ENCODE measurements at regions not wholly inside any gene's neighbourhood (a gene's known extent, or its start where the extent isn't known, plus 50 kb on each side); places are given as distances from the start of the nearest gene placed in this dataset.

- TF ChIP-seq CTCF (IDR thresholded peaks at IDR 0.05; ENCODE audit: low read length) (no peak), EZH2 (IDR thresholded peaks at IDR 0.05; ENCODE audit: borderline replicate concordance, low read length) (no peak)
- no peaks in the 10 kb centered on the region for H3F3A ChIP-seq (ENCODE audit: insufficient read depth, low read length)
- no peak overlapping the region for H3K4me2 ChIP-seq (ENCODE audit: low read length)
- H3K9me2 ChIP-seq (ENCODE audit: low read depth, low read length): no peaks in the 10 kb centered on the region
- H3K36me3 ChIP-seq (ENCODE audit: insufficient read depth, low read length): no peaks in the 10 kb centered on the region
- H2AFZ ChIP-seq (ENCODE audit: low read length): no peak overlapping the region
- no peak overlapping the region for H3K9ac ChIP-seq (ENCODE audit: low read length)
- no peak overlapping the region for H3K4me3 ChIP-seq (ENCODE audit: low read depth, low read length, poor library complexity, severe bottlenecking)
- H3K9me3 ChIP-seq (ENCODE audit: low read length): no peaks in the 10 kb centered on the region
- no peaks in the 10 kb centered on the region for H3K79me2 ChIP-seq (ENCODE audit: insufficient read depth, low read length)
- H3K27ac ChIP-seq (ENCODE audit: low read depth, low read length, poor library complexity, severe bottlenecking): no peak overlapping the region
- H4K20me1 ChIP-seq (ENCODE audit: insufficient read depth, low read length): no peaks in the 10 kb centered on the region
- no peaks in the 10 kb centered on the region for H3K4me1 ChIP-seq (ENCODE audit: insufficient read depth, low read length, severe bottlenecking)
- H3K27me3 ChIP-seq (ENCODE audit: insufficient read depth, low read length): no peaks in the 10 kb centered on the region
Measured at GRCh38 chr15:94596707-94597106, 365.3 kb downstream of the MCTP2 start.

GRCh38 chr15:94600505-94600904, 369.1 kb downstream of the MCTP2 start:
- no peaks in the 10 kb centered on the region for H3K27me3 ChIP-seq (ENCODE audit: insufficient read depth, low read length)

GRCh38 chr15:94602754-94603470, 371.6 kb downstream of the MCTP2 start:
- no peak overlapping the region for H3K4me3 ChIP-seq (ENCODE audit: low read depth, low read length, poor library complexity, severe bottlenecking)
- H3K36me3 ChIP-seq (ENCODE audit: insufficient read depth, low read length): no peaks in the 10 kb centered on the region
- no peaks in the 10 kb centered on the region for H3F3A ChIP-seq (ENCODE audit: insufficient read depth, low read length)
- no peaks in the 10 kb centered on the region for H4K20me1 ChIP-seq (ENCODE audit: insufficient read depth, low read length)
- H3K9me2 ChIP-seq (ENCODE audit: low read depth, low read length): no peaks in the 10 kb centered on the region
- no peak for TF ChIP-seq CTCF (IDR thresholded peaks at IDR 0.05; ENCODE audit: low read length)
- no peaks in the 10 kb centered on the region for H3K9me3 ChIP-seq (ENCODE audit: low read length)
- no peak overlapping the region for H3K4me2 ChIP-seq (ENCODE audit: low read length)
- H3K27me3 ChIP-seq (ENCODE audit: insufficient read depth, low read length): no peaks in the 10 kb centered on the region
- H3K9ac ChIP-seq (ENCODE audit: low read length): no peak overlapping the region
- no peak overlapping the region for H2AFZ ChIP-seq (ENCODE audit: low read length)
- no peaks in the 10 kb centered on the region for H3K79me2 ChIP-seq (ENCODE audit: insufficient read depth, low read length)
- no peak overlapping the region for H3K27ac ChIP-seq (ENCODE audit: low read depth, low read length, poor library complexity, severe bottlenecking)
- H3K4me1 ChIP-seq (ENCODE audit: insufficient read depth, low read length, severe bottlenecking): no peaks in the 10 kb centered on the region

More at GRCh38 chr15:94600505-94600904, 369.1 kb downstream of the MCTP2 start:
- Histone ChIP-seq H3K4me2 (ENCODE audit: low read length) (no peak overlapping the region), H4K20me1 (ENCODE audit: insufficient read depth, low read length) (no peaks in the 10 kb centered on the region), H3K79me2 (ENCODE audit: insufficient read depth, low read length) (no peaks in the 10 kb centered on the region), H3K9me3 (ENCODE audit: low read length) (no peaks in the 10 kb centered on the region), H3K4me3 (ENCODE audit: low read depth, low read length, poor library complexity, severe bottlenecking) (no peak overlapping the region), H3K4me1 (ENCODE audit: insufficient read depth, low read length, severe bottlenecking) (no peaks in the 10 kb centered on the region), H2AFZ (ENCODE audit: low read length) (no peak overlapping the region), H3K9me2 (ENCODE audit: low read depth, low read length) (no peaks in the 10 kb centered on the region), H3F3A (ENCODE audit: insufficient read depth, low read length) (no peaks in the 10 kb centered on the region), H3K36me3 (ENCODE audit: insufficient read depth, low read length) (no peaks in the 10 kb centered on the region), H3K27ac (ENCODE audit: low read depth, low read length, poor library complexity, severe bottlenecking) (no peak overlapping the region), H3K9ac (ENCODE audit: low read length) (no peak overlapping the region)
- TF ChIP-seq EZH2 (IDR thresholded peaks at IDR 0.05; ENCODE audit: borderline replicate concordance, low read length) (no peak), CTCF (IDR thresholded peaks at IDR 0.05; ENCODE audit: low read length) (no peak)
